NT2/D1 (cell line): ENCODE measurements at regions not wholly inside any gene's neighbourhood (a gene's known extent, or its start where the extent isn't known, plus 50 kb on each side); places are given as distances from the start of the nearest gene placed in this dataset.

Experiments used
- DNase-seq: peaks from one replicate; pipeline ENCODE4 v3.0.0-alpha.2; 2011; ENCODE audit warnings: low read depth, low spot score
- H3K27me3 ChIP-seq: 2 replicates; pipeline ENCODE4 v1.6.0; 2011; ENCODE audit warnings: mild to moderate bottlenecking; ENCODE audit not compliant: insufficient read length, insufficient read depth
- H3K36me3 ChIP-seq: 2 replicates; pipeline ENCODE4 v1.6.1; 2011; ENCODE audit warnings: mild to moderate bottlenecking, low read length, mixed read lengths; ENCODE audit not compliant: insufficient read depth, insufficient read length
- H3K4me1 ChIP-seq: 2 replicates; pipeline ENCODE4 v1.5.1; 2011; ENCODE audit not compliant: insufficient read depth, insufficient read length
- H3K4me3 ChIP-seq: 2 replicates; pipeline ENCODE4 v1.5.1; 2011; ENCODE audit warnings: low read depth; ENCODE audit not compliant: insufficient read length
- H3K9ac ChIP-seq: 2 replicates; pipeline ENCODE4 v1.6.0; 2011; ENCODE audit warnings: low read depth; ENCODE audit not compliant: insufficient read length
- H3K9me3 ChIP-seq: 2 replicates; pipeline ENCODE4 v1.5.1; 2011; ENCODE audit warnings: mild to moderate bottlenecking, low read length; ENCODE audit not compliant: insufficient read depth
- SUZ12 ChIP-seq: IDR thresholded peaks from 2 replicates; pipeline ENCODE4 v1.6.1; 2011; ENCODE audit not compliant: insufficient read length, insufficient read depth; ENCODE audit errors: extremely low read depth
- YY1 ChIP-seq: IDR thresholded peaks from 2 replicates; pipeline ENCODE4 v1.6.1; 2011; ENCODE audit not compliant: insufficient read length, insufficient read depth
- ZNF274 ChIP-seq: IDR thresholded peaks from 2 replicates; pipeline ENCODE4 v1.6.1; 2011; ENCODE audit warnings: mild to moderate bottlenecking, low read depth, low read length

DNA sequence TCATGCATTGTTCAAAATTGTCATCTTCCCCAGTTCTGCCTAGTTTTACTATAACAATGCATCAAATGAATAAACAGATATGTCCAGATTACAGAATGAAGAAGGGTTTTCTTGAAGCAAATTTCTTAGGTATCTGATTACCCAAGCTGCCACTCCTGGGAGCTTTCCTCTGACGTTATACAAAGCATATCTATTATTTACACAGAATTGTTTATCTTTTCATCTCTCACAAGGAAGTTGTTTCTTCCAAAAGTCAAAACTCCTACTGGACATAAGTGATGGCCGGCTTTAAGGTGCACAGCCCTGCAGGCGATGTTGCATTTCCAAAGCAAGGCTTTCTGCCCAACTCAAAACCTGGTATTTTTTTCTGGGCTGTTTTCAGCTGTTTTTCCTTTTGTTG, 73.4 kb upstream of the ANKH start:
- Histone ChIP-seq H3K27me3 (no peaks in the 10 kb centered on the region), H3K9me3 (no peaks in the 10 kb centered on the region), H3K36me3 (no peaks in the 10 kb centered on the region), H3K9ac (no peak overlapping the region), H3K4me1 (no peaks in the 10 kb centered on the region), H3K4me3 (no peak overlapping the region)
- no peak for TF ChIP-seq ZNF274
- DNase-seq: no peak

DNA sequence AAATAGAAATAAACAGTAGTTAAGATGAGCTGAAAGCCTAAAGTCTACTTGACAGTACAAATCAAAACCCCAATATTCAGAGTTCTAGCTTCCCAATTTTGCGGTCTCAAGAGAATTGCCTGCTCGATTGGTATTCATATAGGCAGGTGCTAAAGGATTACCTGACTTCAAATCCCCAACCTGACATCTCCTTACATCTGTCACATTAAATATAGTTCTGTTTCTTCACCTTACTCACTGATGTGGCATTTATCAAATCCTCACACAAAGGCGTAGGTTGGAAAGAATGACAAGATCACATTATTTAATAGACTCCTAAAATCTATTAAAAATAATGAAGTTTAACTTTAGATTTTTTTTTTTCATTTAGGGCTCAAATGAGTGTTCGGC, 72.8 kb upstream of the ANKH start:
- Histone ChIP-seq H3K4me3 (no peak overlapping the region), H3K27me3 (no peaks in the 10 kb centered on the region), H3K36me3 (no peaks in the 10 kb centered on the region), H3K4me1 (no peaks in the 10 kb centered on the region), H3K9ac (no peak overlapping the region), H3K9me3 (no peaks in the 10 kb centered on the region)
- TF ChIP-seq YY1: no peak
- TF ChIP-seq ZNF274: no peak
- no peak for TF ChIP-seq SUZ12
- DNase-seq: no peak

DNA sequence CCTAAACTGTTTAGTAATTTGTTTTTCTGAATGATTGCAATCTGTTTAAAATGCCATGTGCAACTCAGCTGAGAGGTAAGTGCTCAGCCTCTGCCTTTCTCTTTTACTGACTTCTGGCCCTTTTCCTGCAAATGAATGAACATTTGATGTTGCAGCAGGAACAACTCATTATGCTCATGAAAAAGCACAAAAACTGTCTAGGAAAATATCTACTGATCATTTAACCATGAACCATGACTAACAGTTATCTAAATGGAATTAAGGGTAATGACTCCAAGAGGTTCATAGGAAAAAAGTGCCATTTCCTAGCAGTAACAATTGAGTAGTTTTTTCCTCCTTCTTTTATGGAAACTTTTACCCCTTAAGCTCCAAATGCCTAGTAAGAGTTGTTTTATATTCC, 70.6 kb upstream of the ANKH start:
- no peak for TF ChIP-seq YY1
- TF ChIP-seq ZNF274: no peak
- TF ChIP-seq SUZ12: no peak
- no peak for DNase-seq
- Histone ChIP-seq H3K9me3 (no peaks in the 10 kb centered on the region), H3K4me1 (no peaks in the 10 kb centered on the region), H3K36me3 (no peaks in the 10 kb centered on the region), H3K4me3 (no peak overlapping the region), H3K9ac (no peak overlapping the region), H3K27me3 (no peaks in the 10 kb centered on the region)

DNA sequence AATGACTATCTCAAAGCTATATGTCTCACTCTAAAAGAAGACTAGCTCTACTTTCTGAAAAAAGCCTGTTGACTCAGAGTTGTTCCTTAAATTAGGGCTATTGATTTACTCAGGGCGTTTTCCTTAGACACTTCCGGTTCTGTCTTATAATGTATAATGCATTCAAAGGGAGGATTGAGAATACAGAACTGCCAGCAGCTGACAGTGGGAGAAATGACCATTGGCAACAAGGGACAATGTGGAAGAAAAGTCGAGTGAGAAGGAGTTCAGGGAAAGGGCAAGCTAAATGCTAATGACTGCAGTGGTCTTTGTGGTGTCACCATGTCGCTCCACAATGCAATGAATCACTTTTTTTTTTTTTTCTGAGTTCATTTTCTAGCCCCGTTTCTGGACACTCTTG, 65.7 kb upstream of the ANKH start:
- TF ChIP-seq ZNF274: no peak
- TF ChIP-seq SUZ12: no peak
- no peak for TF ChIP-seq YY1
- Histone ChIP-seq H3K4me1 (no peaks in the 10 kb centered on the region), H3K9me3 (no peaks in the 10 kb centered on the region)

DNA sequence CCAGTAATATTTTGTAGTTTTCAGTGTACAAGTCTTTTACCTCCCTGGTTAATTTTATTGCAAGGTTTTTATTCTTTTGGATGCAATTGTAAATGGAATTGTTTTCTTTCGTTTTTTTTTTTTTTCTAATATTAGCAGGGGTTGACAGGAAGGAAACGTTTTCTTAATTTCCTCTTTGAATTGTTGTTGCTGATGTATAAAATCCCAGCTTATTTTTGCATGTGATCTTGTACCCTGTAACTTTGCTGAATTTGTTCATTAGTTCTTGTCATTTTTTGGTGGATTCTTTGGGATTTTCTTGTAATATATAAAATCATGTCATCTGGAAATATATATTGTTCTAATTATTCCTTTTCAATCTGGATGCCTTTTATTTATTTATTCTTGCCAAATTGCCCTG, 65.0 kb upstream of the ANKH start:
- Histone ChIP-seq H3K27me3 (no peaks in the 10 kb centered on the region), H3K9ac (no peak overlapping the region), H3K9me3 (no peaks in the 10 kb centered on the region), H3K36me3 (no peaks in the 10 kb centered on the region), H3K4me3 (no peak overlapping the region), H3K4me1 (no peaks in the 10 kb centered on the region)
- TF ChIP-seq SUZ12 (no peak), YY1 (no peak), ZNF274 (no peak)
- no peak for DNase-seq

More for the DNA sequence above, 65.7 kb upstream of the ANKH start:
- Histone ChIP-seq H3K36me3 (no peaks in the 10 kb centered on the region), H3K4me3 (no peak overlapping the region), H3K9ac (no peak overlapping the region), H3K27me3 (no peaks in the 10 kb centered on the region)
- no peak for DNase-seq

DNA sequence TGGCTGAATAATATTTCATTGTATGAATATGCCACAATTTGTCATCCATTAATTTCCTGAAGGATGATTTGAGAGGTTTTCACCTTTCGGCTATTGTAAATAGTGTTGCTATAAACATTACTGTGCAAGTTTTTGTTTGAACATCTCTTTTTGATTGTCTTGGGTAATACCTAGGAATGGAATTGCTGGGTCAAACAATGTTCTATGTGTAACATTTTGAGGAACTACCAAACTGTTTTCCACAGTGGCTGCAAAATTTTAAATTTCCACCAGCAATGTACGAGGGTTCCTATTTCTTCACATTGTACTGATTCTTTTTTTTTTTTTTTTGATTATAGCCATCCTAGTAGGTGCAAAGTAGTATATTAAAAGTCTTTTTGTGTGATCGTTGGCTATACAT, 63.8 kb upstream of the ANKH start:
- no peak overlapping the region for H3K9ac ChIP-seq
- no peaks in the 10 kb centered on the region for H3K9me3 ChIP-seq
- no peaks in the 10 kb centered on the region for H3K27me3 ChIP-seq
- DNase-seq: no peak
- no peaks in the 10 kb centered on the region for H3K4me1 ChIP-seq
- H3K36me3 ChIP-seq: no peaks in the 10 kb centered on the region
- TF ChIP-seq YY1: no peak
- TF ChIP-seq ZNF274: no peak
- TF ChIP-seq SUZ12: no peak
- H3K4me3 ChIP-seq: no peak overlapping the region

DNA sequence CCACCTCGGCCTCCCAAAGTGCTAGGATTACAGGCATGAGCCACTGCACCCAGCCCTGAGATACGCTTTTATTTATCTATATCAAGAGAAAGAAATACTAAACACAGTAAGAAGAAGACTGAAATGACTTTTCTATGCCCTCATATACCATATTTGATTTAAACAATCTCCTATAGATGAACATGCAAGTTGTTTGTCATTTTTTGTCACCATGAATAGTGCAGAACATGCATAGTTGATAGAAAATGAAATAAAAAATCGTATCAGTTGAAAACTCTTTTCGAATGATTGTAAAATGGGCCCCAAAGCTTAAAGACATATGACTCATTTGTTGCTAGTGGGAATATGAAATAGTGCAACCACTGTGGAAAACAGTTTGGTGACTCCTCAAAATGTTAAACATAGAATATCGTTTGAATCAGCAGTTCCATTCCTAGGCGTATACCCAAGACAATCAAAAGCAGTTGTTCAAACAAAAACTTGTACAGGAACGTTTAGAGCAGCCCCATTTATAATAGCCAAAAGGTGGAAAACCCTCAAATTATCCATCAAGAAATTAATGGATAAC, 61.4 kb upstream of the ANKH start:
- Histone ChIP-seq H3K9ac (no peak overlapping the region), H3K27me3 (no peaks in the 10 kb centered on the region), H3K9me3 (no peaks in the 10 kb centered on the region), H3K4me3 (no peak overlapping the region), H3K36me3 (no peaks in the 10 kb centered on the region), H3K4me1 (no peaks in the 10 kb centered on the region)
- no peak for TF ChIP-seq SUZ12
- TF ChIP-seq ZNF274: no peak
- DNase-seq: no peak

DNA sequence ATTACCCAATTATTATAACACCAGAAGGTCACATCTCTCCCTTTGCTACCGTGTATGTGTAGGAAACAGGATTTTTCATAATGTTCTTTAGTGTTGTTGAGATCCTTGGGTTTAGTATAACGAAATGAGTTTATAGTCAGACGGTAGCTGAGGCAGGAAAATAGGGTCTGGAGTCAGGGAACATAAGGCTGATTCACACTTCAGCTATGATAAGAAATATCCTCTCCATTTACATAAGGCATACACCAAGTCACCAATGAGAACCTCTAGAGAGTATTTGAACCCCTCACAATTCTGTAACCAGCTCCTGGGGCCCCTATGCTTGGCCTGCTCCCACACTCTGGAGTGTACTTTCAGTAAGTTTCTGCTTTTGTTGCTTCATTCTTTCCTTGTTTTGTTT, 58.9 kb upstream of the ANKH start:
- no peaks in the 10 kb centered on the region for H3K4me1 ChIP-seq

More for the DNA sequence above, 58.9 kb upstream of the ANKH start:
- TF ChIP-seq ZNF274 (no peak), YY1 (no peak)
- Histone ChIP-seq H3K9me3 (no peaks in the 10 kb centered on the region), H3K36me3 (no peaks in the 10 kb centered on the region), H3K27me3 (no peaks in the 10 kb centered on the region), H3K4me3 (no peak overlapping the region), H3K9ac (no peak overlapping the region)
- no peak for DNase-seq
